T-helper 1 cell treated with Interleukin-12 subunit alpha and Interleukin-12 subunit beta and Interleukin-4 antibody, amounts not matched to agents 30 ng/mL and 1 ng/mL, for 36 hours (primary cell): ENCODE measurements at regions not wholly inside any gene's neighbourhood (a gene's known extent, or its start where the extent isn't known, plus 50 kb on each side); places are given as distances from the start of the nearest gene placed in this dataset.

Experiments used
- intact Hi-C: fragments of 100-400 bp; cut with micrococcal nuclease; formaldehyde crosslinking; loops from one replicate; pipeline ENCODE4 v1.15.1; 2024

GRCh38 chr1:209527372-209527771 lies 56.1 kb upstream of the CAMK1G start:
- intact Hi-C loops = no loop called here

DNA sequence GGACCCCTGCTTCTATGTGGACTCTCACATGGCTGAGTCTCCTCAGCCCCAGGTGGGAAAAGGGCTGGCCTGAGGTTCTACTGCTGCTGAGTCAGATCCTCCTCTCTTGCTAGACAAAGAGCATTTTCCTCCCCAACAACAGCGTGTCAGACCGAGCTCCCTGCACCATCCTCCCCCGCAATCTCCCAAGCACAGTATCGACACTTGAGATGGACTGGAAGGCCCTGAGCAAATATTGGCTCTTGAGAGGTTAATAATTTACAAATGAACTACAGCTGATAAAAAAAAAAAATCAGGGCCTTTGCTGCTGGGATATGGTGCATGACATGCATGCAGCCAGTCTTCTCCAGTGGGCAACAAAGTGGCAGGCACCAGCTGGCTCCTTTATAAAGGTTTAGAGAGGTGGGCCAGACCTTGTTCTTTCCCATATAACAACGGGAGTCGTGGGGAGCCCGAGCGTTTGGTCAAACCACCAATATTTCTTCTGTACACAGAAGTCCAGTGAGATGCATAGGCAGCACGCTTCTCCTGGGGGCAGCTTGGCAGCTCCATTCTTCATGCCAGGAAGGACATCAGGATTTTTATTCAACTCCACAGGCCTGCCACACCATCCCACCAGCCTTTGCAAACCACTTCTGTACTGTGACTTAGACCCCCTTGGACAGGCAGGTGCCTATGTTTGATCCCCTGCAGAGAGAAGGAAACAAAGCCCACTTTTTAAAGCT lies 55.4 kb upstream of the CAMK1G start:
- intact Hi-C loops = no loop called here

- intact Hi-C loops = no loop called here
Observed at GRCh38 chr1:209529233-209529632, 54.3 kb upstream of the CAMK1G start.

DNA sequence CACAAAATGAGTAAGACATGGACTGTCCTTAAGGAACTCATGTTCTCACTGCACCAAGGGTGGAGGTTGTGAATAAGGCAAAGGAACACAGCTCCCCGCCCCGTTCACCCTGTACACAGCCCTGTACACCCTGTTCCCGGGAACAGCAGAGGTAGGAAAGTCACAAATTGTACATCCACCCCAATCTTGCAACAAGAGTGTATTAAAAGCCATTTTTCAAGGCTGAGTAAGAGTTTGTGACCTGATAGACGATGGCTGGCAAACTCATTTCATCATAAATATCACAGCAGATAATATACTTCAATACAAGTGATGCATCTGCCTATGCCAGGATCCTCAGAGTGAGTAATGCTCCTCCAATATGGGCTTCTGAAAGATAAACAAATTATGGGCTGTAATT lies 52.5 kb upstream of the CAMK1G start:
- intact Hi-C loops = no loop called here

GRCh38 chr1:209531549-209531948 lies 52.0 kb upstream of the CAMK1G start:
- intact Hi-C loops = no loop called here
